CD4-positive, alpha-beta T cell treated with Interleukin-6 at 100 ng/mL for 8 hours (primary cell): ENCODE measurements at regions not wholly inside any gene's neighbourhood (a gene's known extent, or its start where the extent isn't known, plus 50 kb on each side); places are given as distances from the start of the nearest gene placed in this dataset.

ENCODE experiments used
- DNase-seq: peaks from one replicate; pipeline ENCODE4 v3.0.0-alpha.2; 2020; ENCODE audit warnings: mixed read lengths, low spot score

DNA sequence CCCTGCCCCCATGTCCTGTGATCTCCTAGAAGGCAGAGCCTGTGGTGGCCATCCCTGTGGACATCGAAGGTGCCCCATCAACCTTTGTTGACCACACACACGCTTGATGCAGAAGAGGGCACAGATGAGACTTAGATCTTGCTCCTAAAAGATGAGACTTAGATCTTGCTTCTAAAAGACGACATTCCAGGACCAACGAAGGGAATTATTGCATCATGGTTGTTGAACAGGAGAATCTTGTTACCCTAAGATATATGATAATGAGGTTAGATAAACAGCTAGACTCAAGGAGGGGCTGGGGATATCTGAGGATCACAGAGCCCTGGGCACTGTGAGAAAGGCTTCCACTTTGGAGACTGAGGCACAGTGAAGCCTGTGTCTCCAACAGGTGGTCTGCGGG is 91.1 kb upstream of the WSCD2 start:
- DNase-seq: no peak

DNA sequence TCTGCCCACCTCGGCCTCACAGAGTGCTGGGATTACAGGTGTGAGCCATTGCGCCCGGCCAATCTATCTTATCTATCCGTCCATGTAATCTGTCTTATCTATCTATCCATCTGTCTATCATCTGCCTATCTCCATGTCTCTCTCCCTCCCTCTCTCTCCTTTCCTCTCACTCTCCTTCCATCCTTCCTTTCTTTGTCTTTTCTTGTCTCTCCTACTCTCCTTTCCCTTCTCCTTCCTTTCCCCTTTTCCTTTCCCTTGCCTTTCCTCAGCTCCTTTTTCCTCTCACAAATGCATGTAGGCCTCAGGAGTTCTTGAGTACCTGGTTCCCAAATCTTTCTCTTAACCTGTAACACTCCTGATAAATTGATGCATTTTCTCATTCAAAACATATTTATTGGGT is 89.3 kb upstream of the WSCD2 start:
- DNase-seq: no peak

DNA sequence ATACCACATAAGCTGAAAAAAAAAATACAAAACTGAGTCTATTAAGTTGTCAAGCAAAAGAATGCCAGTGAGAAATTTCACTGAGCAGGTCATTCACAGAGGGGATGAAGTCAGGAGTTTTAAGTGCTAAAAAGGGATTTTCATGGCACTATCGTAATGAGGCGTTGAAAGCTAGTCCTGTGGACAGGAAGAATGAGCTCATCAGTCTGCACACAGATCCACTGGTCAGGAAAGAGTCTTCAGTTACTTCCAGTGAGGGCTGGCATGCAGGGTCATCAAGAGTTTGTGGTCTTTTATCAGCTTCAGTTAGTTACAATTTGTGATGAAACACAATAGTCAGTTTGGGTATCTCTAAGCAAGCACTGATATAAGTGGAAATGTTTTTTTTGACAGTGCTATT is 88.1 kb upstream of the WSCD2 start:
- no peak for DNase-seq

DNA sequence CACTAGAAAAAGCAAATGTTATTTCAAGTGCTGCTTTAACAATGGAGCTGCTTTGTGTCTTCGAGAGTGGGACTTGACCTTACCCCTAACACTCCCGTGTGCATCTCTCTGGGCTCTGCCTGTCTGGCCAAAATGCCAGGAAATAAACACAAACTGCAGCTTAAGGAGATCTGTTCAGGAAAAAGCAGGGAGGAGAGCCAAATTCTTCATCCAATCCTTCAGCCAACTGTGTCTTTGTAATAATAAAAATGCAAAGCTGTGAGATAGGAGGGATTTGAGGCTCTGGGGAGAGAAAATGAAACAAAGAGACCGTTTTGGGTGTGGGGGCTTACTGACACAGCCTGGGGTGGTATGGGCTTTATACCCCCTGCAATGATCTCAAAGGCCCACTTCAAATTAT is 85.8 kb upstream of the WSCD2 start:
- DNase-seq: no peak

DNA sequence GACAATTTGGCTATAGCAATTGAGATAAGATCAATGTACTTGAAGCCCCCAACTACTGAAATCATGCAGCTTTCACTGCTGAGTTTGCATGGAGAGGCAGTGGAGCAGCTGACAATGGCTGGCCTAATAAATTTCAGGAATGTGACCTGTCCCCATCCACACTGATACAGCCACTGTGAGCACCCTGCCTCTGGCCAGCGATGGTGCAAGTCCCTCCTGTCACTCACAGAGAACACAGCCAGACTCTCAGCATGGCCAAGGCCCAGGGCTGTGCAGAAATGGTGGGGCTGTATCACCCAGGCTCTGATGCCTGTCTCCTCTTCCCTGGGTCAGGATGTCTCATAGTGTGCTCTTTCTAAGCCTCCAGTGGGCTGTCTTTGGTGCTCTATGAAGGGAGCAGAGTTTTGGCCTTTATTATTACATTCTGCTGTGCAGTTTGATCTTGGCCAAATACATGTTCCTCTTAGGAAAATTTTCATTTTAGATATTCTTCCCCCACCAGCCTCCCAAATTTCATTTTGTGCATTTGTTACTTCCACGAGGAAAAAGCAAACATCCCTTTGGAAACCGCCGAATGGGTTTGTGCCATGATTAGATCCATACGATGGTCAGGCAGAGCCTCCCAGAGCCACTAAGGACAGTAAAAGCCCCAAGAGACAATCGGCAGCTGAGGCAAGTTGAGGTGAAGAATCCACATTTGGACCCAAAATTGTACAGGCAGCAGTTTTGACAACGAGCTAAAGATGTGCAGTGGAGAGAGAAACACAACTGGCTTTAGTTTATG is 85.1 kb upstream of the WSCD2 start:
- DNase-seq: no peak

DNA sequence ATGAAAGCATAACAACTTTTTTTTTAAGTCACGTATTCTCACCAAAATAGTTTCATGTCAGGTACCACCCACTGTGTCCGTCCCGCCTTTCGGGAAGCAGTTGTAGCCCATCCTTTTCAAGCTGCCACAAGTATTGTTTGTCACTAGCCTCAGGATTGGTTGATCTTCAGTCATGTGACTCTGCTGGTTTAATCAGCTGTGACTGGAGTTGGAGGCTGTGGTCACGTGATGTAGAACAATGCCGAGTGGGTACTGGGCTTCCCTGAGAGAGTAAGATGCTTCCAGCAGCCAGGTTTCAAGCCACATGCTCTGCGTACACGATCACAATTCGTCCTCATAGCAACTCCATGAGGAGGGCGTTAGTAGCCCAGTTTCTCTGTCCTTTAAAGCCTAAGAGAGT is 83.0 kb upstream of the WSCD2 start:
- no peak for DNase-seq

DNA sequence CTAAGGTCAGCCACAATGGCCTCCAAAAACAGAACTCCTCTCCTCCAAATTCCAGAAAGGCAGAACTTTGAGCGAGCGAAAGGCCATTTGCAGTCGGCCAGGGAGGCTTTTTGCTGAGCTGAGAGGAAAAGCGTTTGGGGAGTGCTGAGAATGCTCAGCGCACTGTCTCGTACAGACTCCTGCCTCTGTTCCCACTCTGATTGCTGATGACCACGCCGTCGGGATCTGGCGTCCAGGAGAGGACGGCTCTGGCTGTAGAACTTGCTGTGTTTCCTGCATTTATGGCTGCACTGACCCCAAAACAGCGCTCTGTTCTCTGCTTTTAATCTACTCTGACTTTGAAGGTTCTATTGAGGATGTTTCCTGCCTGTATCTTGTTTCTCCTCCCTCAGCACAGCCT is 82.4 kb upstream of the WSCD2 start:
- DNase-seq: no peak

DNA sequence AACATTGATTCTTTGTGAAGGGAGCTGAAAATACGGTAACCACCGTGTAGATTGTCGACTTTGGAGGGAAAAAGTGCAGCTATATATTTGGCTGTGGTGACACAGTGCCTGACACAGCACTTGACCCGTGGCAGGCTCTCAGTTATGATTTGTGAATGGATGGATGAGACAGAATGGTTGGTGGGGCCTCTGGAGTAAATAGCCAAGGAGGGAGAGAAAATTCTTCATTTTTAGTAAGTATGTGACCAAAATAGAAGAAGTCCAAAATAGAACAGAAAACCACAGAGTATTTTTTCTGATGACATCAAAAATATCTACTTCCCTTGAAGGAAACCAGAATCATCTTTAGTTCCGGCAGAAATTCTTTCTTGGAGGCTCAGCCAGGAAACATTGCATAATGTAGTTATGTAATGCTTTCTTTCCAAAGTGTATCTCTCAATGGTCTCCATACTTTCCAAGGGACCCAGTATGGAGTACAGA is 82.0 kb upstream of the WSCD2 start:
- DNase-seq: no peak

DNA sequence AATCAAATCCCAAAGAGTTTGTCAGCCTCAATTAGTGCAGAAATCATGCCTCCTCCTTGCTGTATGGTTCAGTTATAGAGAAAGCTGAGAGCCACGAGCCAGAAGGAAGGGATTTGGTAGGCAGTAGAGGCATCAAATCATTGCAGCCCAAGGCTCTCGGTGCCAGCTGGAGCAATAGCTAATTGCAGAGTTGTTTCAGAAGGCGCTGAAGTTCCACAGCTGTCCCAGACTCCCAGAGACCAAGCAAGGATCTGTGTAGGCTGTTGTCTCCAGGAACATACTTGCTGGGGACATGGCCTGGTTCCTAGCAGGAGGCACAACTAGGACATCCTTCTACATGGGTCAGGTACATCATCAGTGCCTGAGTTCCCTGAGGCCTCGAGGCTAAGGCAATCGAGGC is 80.4 kb upstream of the WSCD2 start:
- no peak for DNase-seq

DNA sequence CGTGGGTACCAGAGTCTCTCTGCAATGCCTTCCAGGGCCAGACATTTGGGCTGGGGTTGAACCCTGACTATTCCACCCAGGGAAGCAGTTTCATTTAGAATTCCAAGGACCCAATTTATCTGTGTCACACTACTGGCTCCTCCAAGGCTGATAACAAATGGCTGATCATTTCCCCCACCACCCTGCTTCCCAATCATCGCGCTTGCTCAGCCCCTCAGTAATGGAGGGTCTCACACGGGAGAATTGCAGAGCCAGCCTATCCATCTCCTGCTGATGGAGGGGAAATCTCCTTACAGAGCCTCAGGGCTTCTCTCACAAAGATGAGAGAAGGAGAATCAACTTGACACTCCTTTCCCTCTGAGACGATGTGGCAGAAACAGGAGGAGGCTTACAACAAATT is 78.4 kb upstream of the WSCD2 start:
- DNase-seq: no peak

DNA sequence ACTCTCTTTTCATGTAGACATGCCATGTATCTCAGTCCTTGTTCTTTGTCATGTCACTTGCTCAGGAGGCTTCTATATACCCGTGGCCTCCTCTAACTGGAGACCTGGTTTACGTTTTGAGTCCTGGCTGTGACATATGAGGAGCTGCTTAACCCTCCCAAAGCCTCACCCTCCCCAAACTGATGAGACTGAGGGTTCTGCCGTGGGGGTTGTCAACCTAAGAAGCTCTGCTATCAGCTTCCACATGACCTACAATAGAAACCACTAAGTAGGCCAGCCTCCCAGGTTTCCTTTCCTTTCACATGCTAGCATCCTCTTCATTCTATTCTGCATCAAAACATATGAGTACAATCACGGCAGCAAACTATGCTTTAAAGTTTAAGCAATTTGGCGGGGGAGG is 76.8 kb upstream of the WSCD2 start:
- no peak for DNase-seq

DNA sequence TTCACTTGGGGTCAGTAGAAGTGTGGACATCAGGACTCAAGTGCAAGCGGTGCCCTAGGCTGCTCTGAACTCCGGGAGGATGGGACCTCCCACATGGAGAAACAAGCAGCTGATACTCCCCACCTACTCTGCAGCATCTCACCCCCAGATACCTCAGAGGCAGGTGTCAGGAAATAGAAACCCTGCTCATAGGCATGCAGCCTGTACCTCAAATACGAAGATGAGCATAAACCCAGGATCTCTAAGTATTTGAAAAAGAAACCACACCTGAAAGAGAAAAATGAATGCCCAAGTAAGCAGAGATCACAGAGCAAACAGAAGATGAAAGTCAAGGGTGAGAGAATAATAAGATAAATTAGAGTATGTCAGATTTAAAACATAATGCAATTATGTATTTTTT is 75.6 kb upstream of the WSCD2 start:
- no peak for DNase-seq

DNA sequence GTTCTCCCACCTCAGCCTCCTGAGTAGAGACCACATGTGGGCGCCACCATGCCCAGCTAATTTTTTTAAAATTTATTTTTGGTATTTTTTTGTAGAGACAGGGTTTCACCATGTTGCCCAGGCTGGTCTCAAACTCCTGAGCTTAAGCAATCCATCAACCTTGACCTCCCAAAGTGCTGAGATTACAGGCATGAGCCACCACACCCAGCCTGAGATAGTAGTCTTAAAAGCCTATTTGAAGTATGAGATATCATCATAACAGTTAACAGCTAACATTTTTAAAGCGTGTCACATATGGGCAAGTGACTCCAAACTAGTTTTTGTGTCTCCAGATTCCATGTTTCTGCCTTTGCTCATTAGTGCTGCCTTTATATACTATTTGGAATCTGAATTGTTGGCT is 74.6 kb upstream of the WSCD2 start:
- no peak for DNase-seq

DNA sequence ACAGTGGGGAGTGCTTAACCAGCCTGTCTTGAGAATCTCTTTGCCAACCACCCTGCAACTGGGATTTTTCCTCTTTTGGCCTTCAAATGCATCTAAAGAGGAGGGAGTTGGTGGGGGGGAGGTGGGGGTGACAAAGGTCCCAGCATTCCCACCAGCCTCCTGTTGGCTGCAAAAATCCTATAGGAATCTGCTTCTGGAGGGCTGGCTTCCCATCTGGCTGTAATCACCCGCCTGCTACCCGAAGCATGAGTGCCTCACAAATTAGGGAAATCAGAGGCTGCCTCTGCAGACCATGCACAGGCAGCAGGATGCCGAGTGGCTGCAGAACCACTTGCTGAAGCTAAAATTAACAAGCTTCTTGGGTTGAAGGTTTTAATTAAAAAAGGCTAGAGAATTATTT is 73.9 kb upstream of the WSCD2 start:
- no peak for DNase-seq

DNA sequence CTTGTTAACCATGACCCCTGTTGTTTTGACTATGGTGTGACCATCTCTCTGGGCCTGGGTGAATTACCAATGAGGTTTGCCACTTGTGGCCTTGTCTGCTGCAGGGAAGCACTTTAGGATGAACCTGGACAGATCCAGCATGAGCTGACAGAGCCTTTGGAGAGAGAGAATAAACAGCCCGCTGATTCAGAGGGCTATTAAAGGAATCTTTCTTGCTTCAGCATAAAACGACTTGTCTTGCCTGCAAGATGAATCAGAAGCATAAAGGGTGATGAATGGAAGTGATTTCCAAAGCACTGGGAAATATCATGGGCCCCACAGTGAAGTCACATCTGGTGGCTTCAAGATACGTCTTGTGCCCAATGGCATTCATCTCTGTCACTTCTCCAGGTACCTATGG is 69.0 kb upstream of the WSCD2 start:
- DNase-seq: no peak

DNA sequence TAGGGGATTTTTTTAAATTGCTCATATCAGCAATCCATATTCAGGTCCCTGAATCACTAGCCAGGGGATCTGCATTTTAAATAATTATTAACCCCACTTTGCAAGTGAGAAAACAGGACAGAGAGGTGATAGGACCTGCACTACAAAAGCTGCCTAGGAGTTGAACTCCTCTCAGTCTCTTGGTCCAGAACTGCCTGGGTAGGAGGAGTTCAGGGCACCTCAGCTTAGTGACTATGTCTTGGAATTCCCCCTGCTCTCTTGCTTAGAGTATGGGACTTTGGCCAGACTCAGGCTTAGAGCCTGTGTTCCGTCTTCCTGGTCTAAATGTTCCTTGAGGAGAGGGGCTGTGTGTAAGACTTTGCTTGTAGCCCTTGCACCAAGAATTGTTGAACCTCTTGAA is 68.2 kb upstream of the WSCD2 start:
- no peak for DNase-seq

DNA sequence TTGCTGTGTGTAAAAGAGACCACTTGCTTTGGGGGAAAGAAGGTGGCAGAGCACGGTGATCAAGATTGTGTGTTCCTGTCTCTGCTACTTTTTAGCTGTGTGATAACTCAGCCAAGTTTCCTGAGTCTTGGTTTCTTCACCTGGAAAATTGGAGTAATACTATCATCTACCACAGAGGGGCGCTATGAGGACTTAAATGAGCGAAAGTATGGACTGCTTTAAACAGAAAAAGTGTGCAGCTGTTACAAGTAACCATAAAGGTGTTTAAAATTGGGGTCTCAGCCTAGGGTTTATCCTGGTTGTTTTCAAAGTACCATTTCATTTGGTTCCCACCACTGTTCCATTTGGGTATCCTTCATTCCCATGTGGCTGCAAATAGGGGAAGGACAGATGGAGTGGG is 65.9 kb upstream of the WSCD2 start:
- DNase-seq: no peak

DNA sequence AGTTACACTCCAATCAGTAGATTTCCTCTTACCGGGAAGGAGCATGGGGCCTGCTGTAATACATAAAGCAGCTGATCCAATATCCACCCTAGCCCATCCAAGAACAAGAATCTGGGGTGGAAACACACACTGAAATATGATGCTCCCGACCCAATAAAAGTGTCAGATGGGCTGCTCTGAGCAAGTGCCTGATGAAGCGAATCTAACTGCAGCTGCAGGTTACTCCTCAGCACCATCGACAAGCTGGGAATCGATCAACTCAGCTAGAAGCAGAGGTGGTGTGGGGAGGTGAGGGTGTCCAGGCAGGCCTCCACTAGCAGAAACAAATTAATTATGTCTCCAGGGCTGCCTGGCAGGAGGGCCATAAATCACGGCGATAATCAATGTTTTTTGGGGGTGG is 64.0 kb upstream of the WSCD2 start:
- no peak for DNase-seq

DNA sequence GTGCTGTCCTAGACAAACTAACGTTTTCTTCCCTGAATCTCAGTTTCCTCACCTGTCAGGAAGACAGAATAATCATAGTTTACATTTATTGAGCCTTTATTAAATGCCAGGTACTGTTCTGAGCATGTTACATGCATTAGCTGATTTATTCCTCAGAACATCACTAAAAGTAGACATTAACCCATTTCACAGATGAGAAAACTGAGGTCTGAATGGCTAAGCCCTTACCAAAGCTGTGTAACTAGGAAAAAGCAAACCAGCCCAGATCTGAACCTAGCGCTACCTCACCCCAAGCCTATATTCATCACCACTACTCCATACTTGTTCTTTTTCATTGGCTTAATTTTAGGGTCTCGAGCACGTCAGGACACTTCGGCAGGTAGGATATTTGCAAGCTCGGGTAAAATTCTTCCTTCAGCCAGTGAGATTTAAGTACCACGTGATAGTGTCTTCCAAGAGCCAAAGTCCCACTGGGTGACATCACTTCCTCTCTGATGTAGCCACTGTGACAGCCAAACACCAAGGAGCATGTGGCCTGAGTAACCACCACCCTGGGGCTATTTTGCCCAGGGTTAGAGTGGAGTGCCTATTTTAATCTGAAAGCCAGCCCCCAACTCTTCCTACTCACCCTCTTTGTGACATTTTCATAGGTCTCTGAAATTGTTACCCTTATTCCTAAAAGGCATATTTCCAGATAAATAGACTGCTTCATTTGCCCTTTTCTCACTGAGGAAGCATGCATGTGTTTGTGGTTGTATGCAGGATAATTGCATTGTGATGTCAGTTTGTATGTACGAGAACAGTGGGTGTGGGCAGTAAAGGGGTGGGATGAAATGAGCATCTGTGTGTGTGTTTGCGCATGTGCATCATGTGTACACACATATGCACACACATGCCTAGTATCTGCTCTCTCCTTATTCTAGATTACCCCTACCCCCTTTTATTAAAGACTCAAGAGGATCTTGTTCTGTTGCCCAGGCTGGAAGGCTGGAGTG is 62.2 kb upstream of the WSCD2 start:
- DNase-seq: no peak

DNA sequence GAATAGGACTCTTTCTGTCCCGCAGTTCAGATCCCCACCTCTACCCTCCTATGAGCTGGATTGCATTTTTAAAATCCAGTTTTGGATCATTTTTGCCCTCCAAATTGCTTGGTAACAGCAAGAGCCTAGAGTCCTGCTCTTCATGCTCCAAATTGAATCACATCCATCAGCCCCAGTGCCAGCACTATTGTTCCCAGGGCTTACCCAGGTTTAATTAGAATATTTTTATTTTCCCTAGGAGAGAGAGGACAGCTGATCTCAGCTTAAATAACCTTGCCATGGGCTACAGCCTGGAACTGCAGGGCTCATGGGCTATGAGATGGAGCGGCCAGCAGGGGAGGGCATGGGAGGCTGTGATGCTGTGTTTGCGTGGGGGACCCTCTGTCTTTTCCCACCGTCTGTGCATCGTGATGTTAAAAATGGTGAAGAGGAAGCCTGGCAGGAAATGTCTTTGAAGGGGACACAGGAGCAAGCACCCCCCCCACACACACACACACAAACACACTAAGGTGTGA is 59.4 kb upstream of the WSCD2 start:
- no peak for DNase-seq

DNA sequence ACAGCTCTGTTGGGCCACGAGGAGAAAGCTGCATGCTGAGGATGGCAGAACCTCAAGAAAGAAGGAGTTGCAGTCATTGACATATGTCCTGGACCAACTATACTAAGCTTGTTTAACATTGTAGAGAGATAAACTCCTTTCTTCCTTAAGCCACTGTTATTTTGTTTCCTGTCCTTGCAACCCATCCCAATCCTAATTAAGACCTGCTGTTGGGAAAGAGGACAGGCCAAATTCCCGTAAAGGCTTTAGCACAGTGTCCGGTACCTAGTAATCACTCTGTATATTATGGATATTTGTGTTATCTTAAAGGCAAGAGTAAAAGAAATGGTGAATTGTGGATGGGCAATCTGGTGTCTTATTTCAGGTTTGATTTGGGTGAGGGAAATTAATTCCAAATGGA is 53.5 kb upstream of the WSCD2 start:
- DNase-seq: no peak

DNA sequence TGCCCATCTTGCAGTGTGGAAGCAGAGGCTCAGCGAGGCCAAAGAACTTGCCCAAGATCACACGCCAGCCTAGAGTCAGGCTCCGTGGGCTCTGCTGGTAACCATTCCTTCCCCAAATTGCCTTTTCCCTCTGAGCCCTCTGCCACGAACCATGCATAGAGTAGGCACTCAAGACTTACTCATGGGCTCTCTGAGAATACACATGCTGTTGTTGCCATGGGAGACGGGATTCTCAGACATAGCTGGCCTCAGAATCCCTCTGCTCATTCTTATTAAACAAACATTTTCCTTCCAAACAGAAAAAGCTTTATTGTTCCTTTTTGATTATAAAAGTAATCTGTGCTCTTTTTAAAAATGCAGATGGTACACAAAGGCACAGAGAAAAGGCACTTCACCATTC is 52.5 kb upstream of the WSCD2 start:
- DNase-seq: no peak

DNA sequence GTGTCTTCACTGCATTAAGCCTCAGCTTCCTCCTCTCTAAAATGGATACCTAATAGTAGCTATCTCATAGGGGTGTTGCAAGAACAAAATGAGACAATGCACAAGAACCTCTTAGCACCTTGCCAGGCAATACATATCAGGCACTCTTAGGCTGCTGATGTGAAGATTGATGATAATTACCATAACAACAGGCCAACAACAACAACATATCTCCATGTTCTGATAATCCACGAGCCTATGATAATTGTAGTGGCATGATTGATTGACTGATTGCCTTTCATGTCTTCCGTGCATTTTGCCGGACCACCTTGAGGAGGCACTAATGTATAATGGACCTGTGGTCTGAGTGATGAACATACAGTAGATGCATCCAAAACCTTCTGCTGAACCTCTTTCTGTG is 50.7 kb upstream of the WSCD2 start:
- no peak for DNase-seq
